ENCODE measurements at regions not wholly inside any gene's neighbourhood (a gene's known extent, or its start where the extent isn't known, plus 50 kb on each side); places are given as distances from the start of the nearest gene placed in this dataset.
A peak's percentile ranks its signal among the peaks of the same experiment; 100 is the strongest.
"Not testable (repeated sequence)": the region's sequence is repeated elsewhere in the genome, so short reads cannot be mapped to it uniquely, and the experiment has no call there.

DNA sequence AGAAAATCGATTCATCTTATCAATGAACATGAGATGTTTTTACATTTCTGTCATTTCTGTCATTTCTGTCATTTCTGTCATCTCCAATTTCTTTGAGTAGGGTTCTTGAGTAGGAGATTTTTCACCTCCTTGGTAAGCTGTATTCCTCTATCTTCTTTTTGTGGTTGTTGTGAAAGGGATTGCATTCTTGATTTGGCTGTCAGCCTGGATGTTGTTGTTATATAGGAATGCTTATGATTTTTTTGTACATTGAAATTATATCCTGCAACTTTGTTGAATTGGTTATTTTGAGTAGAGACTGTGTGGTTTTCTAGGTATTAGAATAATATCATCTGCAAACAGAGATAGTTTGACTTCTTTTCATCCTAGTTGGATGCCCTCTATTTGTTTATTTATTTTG lies 1233.7 kb downstream of the PLA2G4A start:
- no peak for DNase-seq

DNA sequence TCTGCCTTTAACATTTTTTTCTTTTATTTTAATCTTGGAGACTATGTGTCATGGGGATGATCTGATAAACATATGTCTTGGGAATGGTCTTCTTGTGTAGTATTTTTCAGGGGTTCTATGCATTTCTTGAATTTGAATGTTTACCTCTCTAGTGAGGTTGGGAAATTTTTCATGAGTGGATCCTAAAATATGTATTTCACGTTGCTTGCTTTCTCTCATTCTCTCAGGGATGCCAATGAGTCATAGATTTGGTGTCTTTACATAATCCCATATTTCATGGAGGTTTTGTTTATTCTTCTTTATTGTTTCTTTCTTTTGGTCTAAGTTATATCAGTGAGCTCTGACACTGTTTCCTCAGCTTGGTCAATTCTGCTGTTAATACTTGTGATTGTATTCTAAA lies 1237.2 kb downstream of the PLA2G4A start:
- DNase-seq = no peak

DNA sequence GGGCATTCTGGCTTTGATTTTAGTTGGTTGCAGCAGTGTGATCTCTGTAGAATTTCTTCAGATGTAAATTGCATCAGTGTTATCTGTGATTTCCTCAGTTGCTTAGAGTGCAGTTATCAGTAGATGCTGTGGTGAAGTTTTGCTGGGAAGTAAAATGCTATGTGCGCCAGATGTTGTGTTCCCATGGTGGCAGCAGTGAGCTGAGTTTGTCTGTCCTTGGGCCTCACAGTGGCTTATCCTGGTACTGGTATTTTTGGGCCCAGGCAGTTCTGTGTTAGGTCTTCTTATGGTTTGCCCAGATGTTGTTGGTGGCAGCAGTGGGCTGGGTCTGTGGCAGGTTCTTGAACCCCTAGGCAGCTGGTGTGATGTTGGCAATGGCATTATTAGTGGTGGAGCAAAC lies 1242.1 kb downstream of the PLA2G4A start:
- DNase-seq = no peak

DNA sequence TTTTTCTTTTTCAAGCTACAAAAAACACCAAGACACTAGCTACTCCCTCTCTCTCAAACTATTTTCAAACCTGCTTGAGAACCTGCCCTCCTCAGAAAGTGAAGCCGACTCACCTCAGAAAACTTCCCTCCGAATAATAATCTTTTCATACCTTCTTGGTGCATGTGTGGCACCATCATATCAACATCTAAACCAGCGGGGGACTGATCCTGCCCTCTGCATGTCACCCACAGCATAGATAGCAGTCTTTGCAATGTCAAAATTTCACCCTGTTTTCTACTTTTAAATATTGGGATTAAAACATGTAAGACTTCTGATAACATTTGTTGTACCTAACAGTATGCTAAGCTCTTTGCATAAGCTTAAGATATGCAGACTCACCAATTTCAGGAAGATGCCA lies 1260.3 kb downstream of the PLA2G4A start:
- no peak for DNase-seq

DNA sequence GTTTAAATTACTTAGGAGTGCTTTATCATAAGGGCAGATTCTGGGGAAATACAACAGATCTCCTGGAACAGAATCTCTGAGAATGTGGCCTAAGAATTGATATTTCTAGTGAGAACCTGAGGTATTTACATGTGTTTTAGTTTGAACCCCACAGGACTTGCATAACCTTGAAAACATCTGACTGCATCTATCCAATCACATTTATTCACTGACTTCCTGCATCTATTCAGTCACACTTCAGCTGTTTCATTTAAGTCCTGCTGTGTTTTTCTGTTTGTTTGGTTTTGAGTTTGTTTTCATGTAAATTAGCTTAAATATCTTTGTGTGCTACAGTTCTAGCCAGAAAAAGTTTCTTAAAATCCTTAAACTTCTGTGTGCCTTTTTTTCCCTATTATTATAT lies 1260.7 kb downstream of the PLA2G4A start:
- DNase-seq = no peak

DNA sequence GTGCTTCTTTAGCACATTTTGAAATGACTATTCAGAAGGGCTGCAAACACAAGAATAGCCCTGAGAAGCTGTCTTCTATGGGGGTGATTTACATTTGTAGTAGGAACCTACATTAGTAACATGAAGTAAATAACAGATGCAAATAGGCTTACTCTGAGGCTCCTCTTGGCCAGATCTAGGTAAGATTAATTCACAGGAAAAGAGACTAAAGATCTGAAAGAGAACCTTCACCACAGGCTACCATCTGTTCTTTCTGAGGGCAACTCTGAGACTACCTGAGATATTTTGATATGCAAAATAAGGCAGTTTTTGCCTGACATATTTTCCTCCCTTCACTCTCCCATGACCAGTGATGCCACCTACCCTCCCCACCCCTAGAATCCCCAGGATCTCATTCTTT lies 1267.8 kb downstream of the PLA2G4A start:
- no peak for DNase-seq

DNA sequence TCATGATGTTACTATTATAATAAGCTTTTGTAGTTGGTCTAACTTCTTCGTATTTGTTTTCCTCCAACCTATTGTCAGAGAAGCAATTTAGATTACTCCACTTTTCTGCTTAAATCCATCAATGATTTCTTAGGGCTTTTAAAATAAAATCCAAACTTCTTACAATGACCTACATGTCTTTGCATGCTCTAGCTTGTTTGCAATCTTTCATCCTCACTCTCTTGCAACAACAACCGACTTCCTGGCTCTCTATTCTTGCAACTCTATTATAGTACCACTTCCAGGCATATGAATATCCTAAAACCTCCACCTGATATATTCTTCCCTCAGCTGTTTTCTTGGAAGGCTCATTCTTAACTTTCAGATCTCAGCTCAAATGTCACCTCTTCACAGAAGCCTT lies 1288.7 kb downstream of the PLA2G4A start:
- DNase-seq = no peak

DNA sequence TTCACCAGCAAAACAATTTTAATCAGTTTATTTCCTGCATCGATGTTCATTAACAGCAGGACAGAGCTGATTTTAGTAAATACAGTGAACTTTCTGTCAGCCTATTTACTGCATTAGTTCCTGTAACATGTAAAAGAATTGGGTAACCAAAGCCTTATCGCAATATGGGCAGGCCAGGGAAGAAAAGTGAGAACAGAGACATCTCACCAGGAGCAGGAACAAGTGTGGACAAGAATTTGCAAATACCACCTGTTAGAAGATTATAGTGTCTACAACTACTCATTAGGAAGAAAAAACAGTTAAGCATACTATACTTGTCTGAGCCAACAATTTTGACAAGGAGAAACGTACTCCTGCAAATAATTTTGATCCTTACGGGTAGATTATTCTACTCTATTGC lies 1293.9 kb downstream of the PLA2G4A start:
- DNase-seq = no peak

DNA sequence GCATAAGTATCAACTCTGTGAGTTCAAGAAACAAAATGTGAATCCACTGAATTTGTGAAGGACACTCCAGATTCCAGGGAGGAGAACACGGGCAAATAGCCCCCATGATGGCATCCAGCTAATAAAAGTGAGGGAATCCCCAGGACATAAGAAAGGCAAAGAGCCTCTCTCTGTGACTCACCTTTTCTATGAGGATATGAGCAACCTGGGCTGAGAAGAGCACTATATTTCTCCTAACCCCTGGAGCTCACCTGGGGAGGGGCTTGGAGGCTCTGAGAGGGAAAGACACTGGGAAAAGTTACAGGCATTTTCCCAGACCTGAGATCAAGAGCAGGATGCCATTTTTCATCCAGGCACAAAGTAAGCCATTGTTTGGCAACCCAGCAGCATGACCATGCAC lies 1298.8 kb downstream of the PLA2G4A start:
- DNase-seq = no peak

DNA sequence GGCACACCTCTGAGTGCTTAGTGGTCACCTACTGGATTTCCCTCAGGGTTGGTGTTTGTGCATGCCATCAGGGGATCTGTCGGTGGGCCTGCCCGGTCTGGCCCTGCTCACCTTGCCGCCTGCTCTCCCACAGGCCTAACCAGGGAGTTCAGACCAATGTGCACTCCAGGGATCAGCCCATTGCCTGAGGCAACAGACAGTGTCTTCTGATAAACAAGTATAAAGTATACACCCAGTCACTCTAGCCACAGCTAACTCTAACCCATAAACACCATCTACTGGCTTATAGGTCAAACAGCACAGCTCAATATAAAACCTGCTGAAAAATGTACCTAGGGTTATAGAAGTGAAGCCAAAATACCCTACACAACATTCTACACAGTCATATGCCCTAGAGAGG lies 1300.0 kb downstream of the PLA2G4A start:
- no peak for DNase-seq

DNA sequence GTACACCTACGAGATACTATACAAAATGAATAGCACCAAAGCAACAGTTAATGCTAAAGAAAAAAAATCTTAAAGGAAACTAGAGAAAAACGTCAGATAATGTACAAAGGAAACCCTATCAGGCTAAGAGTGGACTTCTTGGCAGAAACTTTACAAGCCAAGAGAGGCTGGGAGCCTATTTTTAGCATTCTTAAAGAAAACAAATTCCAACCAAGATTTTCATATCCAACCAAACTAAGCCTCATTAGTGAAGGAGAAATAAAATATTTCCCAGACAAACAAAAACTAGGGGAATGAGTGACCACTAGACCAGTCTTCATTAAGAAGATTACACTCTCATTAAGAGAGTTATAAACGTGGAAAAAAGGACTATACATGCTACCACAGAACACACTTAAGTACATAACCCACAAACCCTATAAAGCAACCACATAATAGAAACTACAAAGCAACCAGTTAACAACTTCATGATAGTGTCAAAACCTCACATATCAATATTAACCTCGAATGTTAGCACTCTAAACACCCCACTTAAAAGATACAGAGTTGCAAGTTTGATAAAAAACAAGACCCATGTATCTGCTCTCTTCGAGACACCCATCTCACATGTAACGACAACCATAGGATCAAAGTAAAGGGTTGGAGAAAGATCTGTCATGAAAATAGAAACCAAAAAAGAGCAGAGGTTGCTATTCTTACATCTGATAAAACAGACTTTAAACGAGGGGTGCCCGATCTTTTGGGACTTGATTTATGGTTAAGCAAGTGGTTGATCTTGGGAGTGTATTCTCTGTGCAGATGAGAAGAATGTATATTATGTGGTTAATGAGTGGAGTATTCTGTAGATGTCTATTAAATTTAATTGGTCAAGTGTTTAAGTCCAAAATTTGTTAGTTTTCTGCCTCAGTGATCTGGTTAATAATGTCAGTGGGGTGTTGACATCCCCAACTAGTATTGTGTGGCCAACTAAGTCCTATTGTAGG lies 1301.4 kb downstream of the PLA2G4A start:
- DNase-seq = no peak

DNA sequence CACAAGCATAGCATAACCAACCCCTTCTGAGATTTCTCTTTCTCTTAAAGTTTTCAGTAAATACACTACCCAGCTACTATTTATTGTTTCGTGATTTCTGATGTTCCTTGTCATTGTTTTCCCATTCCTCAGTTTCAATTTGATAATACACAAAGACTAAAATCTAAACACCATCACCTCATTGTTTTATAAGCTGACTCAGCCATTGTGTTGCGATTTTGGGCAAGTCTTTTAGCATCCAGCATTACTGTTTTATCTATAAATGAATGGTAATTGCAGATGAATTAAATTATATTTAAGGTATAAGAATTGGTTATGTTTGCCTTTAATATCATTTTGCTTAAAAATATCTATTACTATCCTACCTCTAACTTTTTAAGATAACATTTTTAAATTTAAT lies 1308.5 kb downstream of the PLA2G4A start:
- no peak for DNase-seq

DNA sequence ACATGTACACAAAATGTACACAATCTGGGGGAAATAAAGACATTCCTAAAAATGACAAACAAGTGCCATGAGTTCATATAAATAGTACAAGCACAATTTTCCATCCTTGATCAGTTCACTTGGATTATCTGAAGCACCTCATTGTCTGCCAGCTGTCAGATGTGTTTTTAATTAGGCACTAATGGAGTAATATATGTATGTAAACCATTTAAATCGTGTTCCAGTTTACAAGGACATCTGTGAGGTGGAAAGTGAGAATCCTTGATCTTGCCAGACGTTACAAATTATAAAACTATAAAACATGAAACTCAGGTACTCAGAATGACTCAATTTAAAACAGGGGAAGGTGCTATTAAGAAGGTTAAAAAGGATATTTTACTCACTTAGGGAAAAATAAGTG lies 1312.2 kb downstream of the PLA2G4A start:
- DNase-seq = no peak

DNA sequence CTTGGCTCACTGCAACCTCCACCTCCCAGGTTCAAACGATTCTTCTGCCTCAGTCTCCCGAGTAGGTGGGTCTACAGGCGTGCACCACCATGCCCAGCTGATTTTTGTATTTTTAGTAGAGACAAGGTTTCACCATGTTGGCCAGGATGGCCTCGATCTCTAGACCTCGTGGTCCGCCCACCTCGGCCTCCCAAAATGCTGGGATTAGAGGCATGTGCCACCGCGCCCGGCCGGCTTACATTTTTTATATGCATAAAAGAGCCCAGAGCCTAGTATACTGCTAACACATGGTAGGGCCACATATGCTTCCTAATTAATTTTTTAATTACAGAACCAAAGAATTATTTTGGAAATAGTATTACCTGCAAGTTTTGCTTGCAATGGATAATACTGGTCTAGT lies 1325.4 kb downstream of the PLA2G4A start:
- DNase-seq = no peak

DNA sequence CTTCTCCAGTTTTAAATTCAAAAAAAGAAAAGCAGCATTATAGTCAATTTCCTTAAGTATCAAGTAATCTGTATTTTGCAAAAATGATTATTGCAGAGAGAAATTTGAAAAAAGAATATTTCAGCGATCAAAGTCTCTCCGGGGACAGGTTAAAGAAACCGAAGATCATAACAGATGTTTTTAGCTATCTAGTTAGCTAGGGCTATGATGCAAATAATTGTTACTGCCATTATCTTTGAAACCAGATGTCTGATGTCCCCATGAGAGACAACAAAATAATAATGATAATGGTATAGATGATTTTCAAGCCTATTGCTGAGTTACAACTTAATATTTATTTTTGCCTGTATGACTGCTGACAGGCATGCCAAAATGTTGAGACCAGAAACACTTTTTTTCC lies 1326.0 kb downstream of the PLA2G4A start:
- DNase-seq = no peak

DNA sequence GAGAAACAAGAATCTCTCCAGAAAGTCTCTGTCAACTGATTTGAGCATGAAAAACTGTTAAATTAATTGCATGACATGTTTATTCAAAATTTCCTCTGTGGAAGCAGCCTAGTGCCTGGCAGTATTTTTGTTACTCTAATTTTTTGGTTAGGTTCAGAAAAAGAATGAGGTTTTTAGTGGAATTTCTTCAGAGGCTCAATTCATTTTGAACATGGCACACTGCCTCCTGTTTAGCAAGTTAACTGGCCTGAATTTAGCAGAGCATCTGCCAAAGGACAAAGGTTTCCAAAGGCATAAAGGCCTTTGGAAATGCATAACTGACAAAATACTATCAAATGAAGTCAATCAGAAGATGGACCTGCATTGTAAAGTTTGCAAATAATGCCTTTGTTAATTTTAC lies 1326.5 kb downstream of the PLA2G4A start:
- DNase-seq = no peak

DNA sequence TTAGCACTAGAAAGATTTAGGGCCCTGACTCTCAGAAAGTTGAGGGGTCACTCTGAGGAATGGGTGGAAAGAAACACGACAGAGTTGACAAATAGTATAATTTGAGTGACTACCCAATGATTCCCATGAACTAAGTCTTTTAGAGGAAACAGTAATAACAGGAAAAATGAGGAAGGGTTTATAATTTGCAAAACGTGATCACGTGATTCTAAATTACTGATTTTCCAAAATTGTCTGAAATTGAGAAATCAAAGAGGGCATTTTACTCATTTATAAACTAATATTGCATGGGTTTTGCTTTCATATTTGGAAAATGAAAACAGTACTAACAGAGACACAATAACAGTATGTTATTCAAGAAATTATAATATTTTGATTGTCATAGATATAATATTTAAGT lies 1335.7 kb downstream of the PLA2G4A start:
- no peak for DNase-seq

DNA sequence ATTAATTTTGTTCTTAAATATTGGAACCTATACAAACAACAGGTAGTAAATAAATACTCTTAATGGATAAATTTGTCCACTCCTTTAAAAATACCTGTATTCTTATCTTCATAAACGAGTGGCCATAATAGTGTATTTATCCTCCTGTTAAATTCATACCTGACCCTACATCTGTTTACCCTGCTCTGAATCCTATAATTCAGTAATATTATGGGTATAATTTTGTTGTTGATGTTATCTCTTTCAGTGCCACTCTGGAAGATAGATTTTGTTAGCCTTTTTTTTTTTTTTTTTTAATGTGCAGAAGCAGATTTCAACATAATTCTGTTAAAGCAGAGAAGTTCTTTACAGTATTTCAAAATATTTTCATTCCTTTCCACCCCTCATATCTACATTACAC lies 1337.9 kb downstream of the PLA2G4A start:
- no peak for DNase-seq

DNA sequence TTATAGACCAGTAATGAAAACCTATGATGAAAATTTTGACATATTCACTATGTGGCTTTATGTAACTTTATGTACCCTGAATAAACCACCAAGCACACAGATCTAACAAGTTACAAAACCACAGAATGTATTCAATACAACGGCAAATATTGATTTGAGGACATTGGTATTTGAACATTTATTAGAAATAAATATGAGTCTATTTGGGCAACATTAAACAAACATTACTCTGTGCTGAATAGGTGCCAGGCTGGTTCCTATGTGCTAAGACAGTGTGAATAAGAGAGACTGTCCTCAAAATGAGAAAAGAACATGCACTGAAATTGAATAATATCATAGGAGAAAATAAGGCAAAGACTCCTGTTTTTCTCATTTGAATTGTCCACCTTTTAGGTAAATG lies 1341.2 kb downstream of the PLA2G4A start:
- DNase-seq = no peak

DNA sequence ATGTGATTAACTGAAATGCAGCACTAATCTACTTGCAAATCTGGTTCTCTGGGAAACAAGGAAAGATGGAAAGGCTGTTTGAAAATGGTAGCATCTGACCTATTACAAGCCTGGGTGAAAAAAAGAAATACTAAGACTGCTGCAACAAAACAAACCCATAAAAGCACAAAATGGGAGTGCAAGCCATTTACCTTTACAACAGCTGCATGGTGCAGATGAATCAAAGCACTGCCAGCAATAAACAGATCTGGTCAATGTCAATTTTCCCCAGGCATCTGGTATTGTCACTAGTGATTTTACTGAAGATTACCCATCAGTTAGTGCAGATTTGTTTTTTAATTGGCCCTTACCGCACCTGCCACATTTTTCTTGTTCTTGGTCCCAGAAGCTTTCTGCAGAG lies 1341.7 kb downstream of the PLA2G4A start:
- DNase-seq = peak; percentile 23

DNA sequence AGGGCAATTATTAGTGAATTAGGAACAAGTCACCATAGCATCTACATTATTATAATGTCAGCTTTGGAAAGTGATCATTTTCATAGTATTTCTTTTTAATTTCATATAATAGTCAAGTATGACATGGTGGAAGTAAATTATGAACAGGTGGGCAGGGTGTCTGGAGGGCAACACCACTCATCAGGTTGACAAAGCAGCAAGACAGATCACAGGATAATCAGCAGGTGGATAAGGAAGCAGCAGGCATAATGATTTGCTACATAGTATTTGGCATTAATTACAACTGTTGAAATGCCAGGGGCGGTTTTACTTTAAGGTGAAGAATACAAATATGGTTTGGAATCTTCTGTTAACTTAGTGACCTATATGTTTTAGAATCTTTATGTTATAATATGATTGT lies 1342.2 kb downstream of the PLA2G4A start:
- DNase-seq = no peak

DNA sequence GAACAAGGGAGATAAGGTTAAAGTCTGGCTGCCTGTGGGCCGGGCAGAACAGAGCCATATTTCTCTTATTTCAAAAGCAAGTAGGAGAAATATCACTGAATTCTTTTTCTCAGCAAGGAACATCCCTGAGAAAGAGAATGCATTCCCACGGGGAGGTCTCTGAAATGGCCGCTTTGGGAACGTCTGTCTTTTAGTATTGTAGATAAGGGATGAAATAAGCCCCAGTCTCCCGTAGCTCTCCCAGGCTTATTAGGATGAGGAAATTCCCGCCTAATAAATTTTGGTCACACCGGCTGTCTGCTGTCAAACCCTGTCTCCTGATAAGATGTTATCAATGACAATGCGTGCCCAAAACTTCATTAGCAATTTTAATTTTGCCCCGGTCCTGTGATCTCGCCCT lies 1353.3 kb downstream of the PLA2G4A start:
- not testable (repeated sequence) for DNase-seq

DNA sequence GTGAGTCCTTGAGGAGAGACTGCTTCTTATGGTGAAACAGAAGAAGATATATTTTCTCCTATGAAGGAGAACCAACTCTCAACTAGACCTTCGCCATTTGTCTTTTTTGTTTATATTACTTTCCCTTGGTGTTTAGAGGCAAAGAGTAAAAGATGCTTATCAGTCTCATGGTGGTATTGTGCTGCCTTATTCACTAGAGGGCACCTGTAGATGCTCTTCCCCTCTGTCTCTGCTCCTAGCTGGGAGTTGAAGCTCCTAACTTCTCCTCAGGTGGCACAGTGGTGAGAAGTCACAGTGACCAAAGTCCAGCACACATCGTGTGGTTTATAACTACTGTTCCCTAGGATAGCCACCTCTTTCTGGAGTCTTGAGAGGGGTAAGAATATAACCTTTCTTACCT lies 1359.6 kb downstream of the PLA2G4A start:
- no peak for DNase-seq

DNA sequence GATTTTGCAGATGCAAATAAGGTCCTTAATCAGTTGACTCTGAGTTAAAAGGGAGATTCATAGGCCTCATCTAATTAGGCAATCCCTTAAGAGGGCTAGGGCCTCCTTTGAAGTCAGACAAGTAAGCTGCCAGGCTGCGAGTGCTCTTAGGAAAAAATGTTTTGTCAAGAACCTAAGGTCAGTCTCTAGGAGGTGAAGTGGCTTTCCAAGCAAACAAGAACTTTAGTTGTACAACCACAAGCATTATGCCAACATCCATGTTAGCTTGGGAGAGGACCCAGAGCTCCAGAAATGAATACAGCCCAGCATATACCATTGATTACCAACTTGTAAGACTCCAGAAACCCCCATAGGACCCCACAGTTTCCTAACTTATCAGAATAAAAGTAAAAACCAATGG lies 1366.2 kb downstream of the PLA2G4A start:
- no peak for DNase-seq

DNA sequence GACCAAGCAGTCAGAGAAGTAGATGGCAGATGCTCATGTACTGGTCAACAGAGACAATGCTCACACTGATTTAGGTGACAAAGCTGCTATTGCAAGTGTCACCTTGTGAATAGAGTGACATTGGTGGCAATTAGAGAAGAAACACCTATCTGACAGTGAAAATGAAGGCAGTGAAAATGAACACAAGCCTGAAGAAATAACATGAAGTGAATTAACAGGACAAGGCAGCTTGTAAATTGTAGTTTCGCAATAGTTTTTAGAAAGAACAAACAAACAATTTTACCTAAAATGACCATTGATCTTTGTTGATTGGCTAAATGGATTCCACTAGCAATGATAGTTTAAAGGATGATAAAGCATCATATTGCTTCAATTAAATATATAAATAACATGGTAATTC lies 1389.5 kb downstream of the PLA2G4A start:
- DNase-seq = no peak
